ENCODE measurements at regions not wholly inside any gene's neighbourhood (a gene's known extent, or its start where the extent isn't known, plus 50 kb on each side); places are given as distances from the start of the nearest gene placed in this dataset.
"Not testable (repeated sequence)": the region's sequence is repeated elsewhere in the genome, so short reads cannot be mapped to it uniquely, and the experiment has no call there.

GRCh38 chr10:28906415-28906814 is 229.1 kb downstream of the BAMBI start:
- H3K27ac Mint-ChIP-seq (ENCODE audit: unreplicated experiment) = no peak overlapping the region
- no peak for TF ChIP-seq CTCF (IDR thresholded peaks at IDR 0.05)
- no peak for DNase-seq (ENCODE audit: low spot score)
- peak overlapping the region; percentile 5 for H3K4me3 Mint-ChIP-seq (ENCODE audit: unreplicated experiment)
- no peaks in the 10 kb centered on the region for H3K36me3 Mint-ChIP-seq (ENCODE audit: low read depth)
- H3K9me3 Mint-ChIP-seq (ENCODE audit: low read depth) = no peaks in the 10 kb centered on the region
- peaks cover 42% of the 10 kb centered on the region for H3K4me1 Mint-ChIP-seq (ENCODE audit: low read depth)
- H3K27me3 Mint-ChIP-seq (ENCODE audit: low read depth) = no peaks in the 10 kb centered on the region

GRCh38 chr10:28906934-28907333 is 229.6 kb downstream of the BAMBI start:
- DNase-seq (ENCODE audit: low spot score) = no peak
- Mint-ChIP-seq H3K27ac (ENCODE audit: unreplicated experiment) (peak overlapping the region; percentile 32), H3K27me3 (ENCODE audit: low read depth) (no peaks in the 10 kb centered on the region), H3K4me1 (ENCODE audit: low read depth) (peaks cover 45% of the 10 kb centered on the region), H3K4me3 (ENCODE audit: unreplicated experiment) (no peak overlapping the region), H3K36me3 (ENCODE audit: low read depth) (no peaks in the 10 kb centered on the region), H3K9me3 (ENCODE audit: low read depth) (no peaks in the 10 kb centered on the region)
- no peak for TF ChIP-seq CTCF (IDR thresholded peaks at IDR 0.05)

- no peak for TF ChIP-seq CTCF (IDR thresholded peaks at IDR 0.05)
- H3K36me3 Mint-ChIP-seq (ENCODE audit: low read depth) = no peaks in the 10 kb centered on the region
- no peak for DNase-seq (ENCODE audit: low spot score)
- no peaks in the 10 kb centered on the region for H3K9me3 Mint-ChIP-seq (ENCODE audit: low read depth)
- peaks cover 45% of the 10 kb centered on the region for H3K4me1 Mint-ChIP-seq (ENCODE audit: low read depth)
- no peak overlapping the region for H3K4me3 Mint-ChIP-seq (ENCODE audit: unreplicated experiment)
- H3K27ac Mint-ChIP-seq (ENCODE audit: unreplicated experiment) = no peak overlapping the region
- H3K27me3 Mint-ChIP-seq (ENCODE audit: low read depth) = no peaks in the 10 kb centered on the region
Measured at GRCh38 chr10:28909875-28910274, 232.6 kb downstream of the BAMBI start.

- H3K4me1 Mint-ChIP-seq (ENCODE audit: low read depth) = peaks cover 42% of the 10 kb centered on the region
- H3K36me3 Mint-ChIP-seq (ENCODE audit: low read depth) = no peaks in the 10 kb centered on the region
- DNase-seq (ENCODE audit: low spot score) = no peak
- H3K27me3 Mint-ChIP-seq (ENCODE audit: low read depth) = no peaks in the 10 kb centered on the region
- no peaks in the 10 kb centered on the region for H3K9me3 Mint-ChIP-seq (ENCODE audit: low read depth)
- TF ChIP-seq CTCF (IDR thresholded peaks at IDR 0.05) = no peak
- peak overlapping the region; percentile 75 for H3K27ac Mint-ChIP-seq (ENCODE audit: unreplicated experiment)
- H3K4me3 Mint-ChIP-seq (ENCODE audit: unreplicated experiment) = no peak overlapping the region
Measured at GRCh38 chr10:28910956-28911355, 233.6 kb downstream of the BAMBI start.

- not testable (repeated sequence) for H3K27me3 Mint-ChIP-seq (ENCODE audit: low read depth)
- H3K27ac Mint-ChIP-seq (ENCODE audit: unreplicated experiment) = peak overlapping the region; percentile 75
Measured at GRCh38 chr10:28911511-28911910, 234.2 kb downstream of the BAMBI start.

GRCh38 chr10:28912017-28912783 is 234.9 kb downstream of the BAMBI start:
- no peak for DNase-seq (ENCODE audit: low spot score)
- H3K4me3 Mint-ChIP-seq (ENCODE audit: unreplicated experiment) = no peak overlapping the region
- H3K27ac Mint-ChIP-seq (ENCODE audit: unreplicated experiment) = peak overlapping the region; percentile 22
- H3K9me3 Mint-ChIP-seq (ENCODE audit: low read depth) = no peaks in the 10 kb centered on the region
- H3K27me3 Mint-ChIP-seq (ENCODE audit: low read depth) = no peaks in the 10 kb centered on the region
- TF ChIP-seq CTCF (IDR thresholded peaks at IDR 0.05) = no peak
- no peaks in the 10 kb centered on the region for H3K36me3 Mint-ChIP-seq (ENCODE audit: low read depth)
- H3K4me1 Mint-ChIP-seq (ENCODE audit: low read depth) = peaks cover 30% of the 10 kb centered on the region

More at GRCh38 chr10:28911511-28911910, 234.2 kb downstream of the BAMBI start:
- H3K4me1 Mint-ChIP-seq (ENCODE audit: low read depth) = peaks cover 36% of the 10 kb centered on the region
- not testable (repeated sequence) for H3K9me3 Mint-ChIP-seq (ENCODE audit: low read depth); H3K36me3 Mint-ChIP-seq (ENCODE audit: low read depth); DNase-seq (ENCODE audit: low spot score); H3K4me3 Mint-ChIP-seq (ENCODE audit: unreplicated experiment)
